HepG2 (cell line): ENCODE measurements at regions not wholly inside any gene's neighbourhood (a gene's known extent, or its start where the extent isn't known, plus 50 kb on each side); places are given as distances from the start of the nearest gene placed in this dataset.

Experiments used
- ATAC-seq: fragments of 200-7000 bp; cut with Tn5 transposase; 3 replicates; pipeline ENCODE4 v1.9.1; 2020; ENCODE audit warnings: mild to moderate bottlenecking, moderate library complexity
- BruUV-seq: library from RNA; stranded (reverse); fragments of 400-500 nt; replicated peaks from 2 replicates; lab custom pipeline; 2021; lab: Mats Ljungman, UMichigan
- CTCF ChIA-PET: fragments of 300-600 bp; formaldehyde crosslinking; extraction: SDS; loops from one replicate; lab custom pipeline; 2021; ENCODE audit warnings: low total read pairs, inconsistent platforms, low intra/inter-chr PET ratio; lab: Yijun Ruan, JAX
- POLR2A ChIA-PET: fragments of 350-600 bp; sonication (Branson Sonifier 250); formaldehyde crosslinking; loops from one replicate; lab custom pipeline; 2020; ENCODE audit warnings: antibody characterized with exemption, inconsistent platforms; lab: Yijun Ruan, JAX
- DNase-seq: peaks from one replicate; pipeline ENCODE4 v3.0.0-alpha.2; 2015; ENCODE audit warnings: low spot score
- FAIRE-seq: peaks from 3 replicates; lab custom pipeline; 2011; peaks lifted over from hg19 to GRCh38; lab: Jason Lieb, UNC
- H2AFZ ChIP-seq: one replicate; pipeline ENCODE4 v1.6.1; 2011; ENCODE audit warnings: low read length, inconsistent platforms
- H3K27ac ChIP-seq: fragments of 300-600 bp; 3 replicates; pipeline ENCODE4 v1.8.0; 2011; ENCODE audit warnings: mixed run types, mild to moderate bottlenecking, mixed read lengths, low read length, inconsistent platforms; ENCODE audit not compliant: insufficient read depth; ENCODE audit errors: extremely low read length
- H3K27me3 ChIP-seq, 2 experiments: fragments of 200-600 bp in 1 of 2; 2 replicates in 1 of 2; 3 replicates in 1 of 2; pipeline versions ENCODE4 v1.6.0 to v1.8.0; 2011; ENCODE audit warnings: low read length in 2 of 2, mild to moderate bottlenecking in 2 of 2, moderate library complexity in 2 of 2, inconsistent platforms in 1 of 2; ENCODE audit not compliant: insufficient read depth in 2 of 2, control insufficient read depth in 1 of 2
- H3K36me3 ChIP-seq, 2 experiments: fragments of 200-600 bp in 1 of 2; replicated peaks in 1 of 2; 2 replicates in 1 of 2; 3 replicates in 1 of 2; pipeline versions ENCODE4 v1.5.1 to v1.8.0; 2011; ENCODE audit warnings: low read length in 2 of 2, inconsistent platforms in 1 of 2; ENCODE audit not compliant: insufficient read depth in 2 of 2, control insufficient read depth in 1 of 2
- H3K4me1 ChIP-seq: 2 replicates; pipeline ENCODE4 v1.5.1; 2012; ENCODE audit warnings: low read length, inconsistent platforms; ENCODE audit not compliant: insufficient read depth
- H3K4me2 ChIP-seq: 2 replicates; pipeline ENCODE4 v1.6.0; 2011; ENCODE audit warnings: low read depth, low read length, inconsistent platforms
- H3K4me3 ChIP-seq, 3 experiments: fragments of 200-600 bp in 1 of 3; sonication (generic), shearing (Covaris generic) in 1 of 3; replicated peaks in 1 of 3; 2 replicates each; pipeline ENCODE4 v1.5.1; 2011 to 2016; ENCODE audit warnings: low read length in 3 of 3, inconsistent platforms in 2 of 3, low read depth in 2 of 3, mild to moderate bottlenecking in 2 of 3, control low read depth in 1 of 3, mixed read lengths in 1 of 3; ENCODE audit not compliant: insufficient read depth in 1 of 3
- H3K79me2 ChIP-seq: one replicate; pipeline ENCODE4 v1.6.1; 2011; ENCODE audit warnings: low read length, inconsistent platforms; ENCODE audit not compliant: insufficient read depth
- H3K9ac ChIP-seq: 2 replicates; pipeline ENCODE4 v1.6.0; 2011; ENCODE audit warnings: mild to moderate bottlenecking, low read depth, low read length, inconsistent platforms; ENCODE audit not compliant: insufficient read depth
- H3K9me3 ChIP-seq: 2 replicates; pipeline ENCODE4 v1.5.1; 2012; ENCODE audit warnings: mild to moderate bottlenecking, low read length
- H4K20me1 ChIP-seq: 2 replicates; pipeline ENCODE4 v1.6.0; 2011; ENCODE audit warnings: inconsistent platforms, mild to moderate bottlenecking, low read length, moderate library complexity; ENCODE audit not compliant: insufficient read depth
- AGO2 ChIP-seq: fragments of 200-400 bp; formaldehyde crosslinking; optimal IDR thresholded peaks from 2 replicates; pipeline ENCODE3; 2017; ENCODE audit warnings: mild to moderate bottlenecking, low read depth, low read length, moderate library complexity
- BRF2 ChIP-seq: sonication (generic); formaldehyde crosslinking; IDR thresholded peaks from 2 replicates; pipeline ENCODE4 v1.8.1; 2022; ENCODE audit warnings: mild to moderate bottlenecking, missing genetic modification reagents
- CREB3 ChIP-seq: sonication (generic); formaldehyde crosslinking; IDR thresholded peaks from 2 replicates; pipeline ENCODE4 v1.5.0; 2020; ENCODE audit warnings: missing genetic modification reagents
- DMAP1 ChIP-seq: IDR thresholded peaks from 2 replicates; pipeline ENCODE4 v1.6.1; 2016
- GFI1 ChIP-seq: sonication (generic); formaldehyde crosslinking; IDR thresholded peaks from 2 replicates; pipeline ENCODE4 v1.5.0; 2020; ENCODE audit warnings: missing genetic modification reagents, mild to moderate bottlenecking, borderline replicate concordance
- HDAC1 ChIP-seq: sonication (generic); formaldehyde crosslinking; IDR thresholded peaks from 2 replicates; pipeline ENCODE4 v1.5.1; 2020; ENCODE audit warnings: mild to moderate bottlenecking, missing genetic modification reagents
- HHEX ChIP-seq: IDR thresholded peaks from 2 replicates; pipeline ENCODE4 v1.6.1; 2016; ENCODE audit warnings: control low read depth
- HOXA9 ChIP-seq: sonication (generic); formaldehyde crosslinking; IDR thresholded peaks from 2 replicates; pipeline ENCODE4 v1.8.1; 2022; ENCODE audit warnings: missing genetic modification reagents, mild to moderate bottlenecking, moderate library complexity, borderline replicate concordance
- NAIF1 ChIP-seq: sonication (generic); formaldehyde crosslinking; IDR thresholded peaks from 2 replicates; pipeline ENCODE4 v1.5.0; 2020; ENCODE audit warnings: mild to moderate bottlenecking, missing genetic modification reagents, borderline replicate concordance
- NR3C1 ChIP-seq: sonication (generic); formaldehyde crosslinking; IDR thresholded peaks from 2 replicates; pipeline ENCODE4 v1.4.0; 2020; ENCODE audit warnings: missing genetic modification reagents
- SETDB1 ChIP-seq: sonication (generic); formaldehyde crosslinking; IDR thresholded peaks from 2 replicates; pipeline ENCODE4 v1.5.1; 2020; ENCODE audit warnings: missing genetic modification reagents, mild to moderate bottlenecking, borderline replicate concordance
- TCF12 ChIP-seq, 2 experiments: fragments of 450-650 bp in 1 of 2; sonication (generic) in 1 of 2; formaldehyde crosslinking in 1 of 2; IDR thresholded peaks; 2 replicates each; pipeline versions ENCODE4 v1.6.1 to v1.8.0; 2017 to 2022; ENCODE audit warnings: antibody characterized with exemption in 1 of 2, mild to moderate bottlenecking in 1 of 2, missing genetic modification reagents in 1 of 2, moderate library complexity in 1 of 2
- ZEB1 ChIP-seq: IDR thresholded peaks from 2 replicates; pipeline ENCODE4 v1.6.1; 2012; ENCODE audit warnings: mild to moderate bottlenecking, low read depth, inconsistent platforms; ENCODE audit not compliant: insufficient replicate concordance
- ZNF235 ChIP-seq: sonication (generic); formaldehyde crosslinking; IDR thresholded peaks from 2 replicates; pipeline ENCODE4 v1.8.1; 2023; ENCODE audit warnings: mild to moderate bottlenecking, missing genetic modification reagents, borderline replicate concordance
- ZNF720 ChIP-seq: sonication (generic); formaldehyde crosslinking; IDR thresholded peaks from 2 replicates; pipeline ENCODE4 v1.4.0; 2020; ENCODE audit warnings: missing genetic modification reagents
- WGBS: methylation state at CpG from one replicate; pipeline ENCODE4 v1.1.6; 2017; ENCODE audit warnings: low lambda C conversion rate; 5-methylcytosine and 5-hydroxymethylcytosine counted together
- in situ Hi-C: cut with HindIII; loops from 2 replicates; pipeline ENCODE4 v1.10.0; 2017; ENCODE audit warnings: low pct_unique_long_range_greater_than_20kb; ENCODE audit not compliant: extremely low pct_ligation_motif_present
- intact Hi-C: fragments of 100-400 bp; cut with micrococcal nuclease; formaldehyde crosslinking; loops from one replicate; pipeline ENCODE4 v1.10.0; 2022; ENCODE audit not compliant: unreplicated experiment
- TF ChIP-seq, protein P1 (sequence below): sonication (generic); formaldehyde crosslinking; IDR thresholded peaks from 2 replicates; pipeline ENCODE4 v1.4.0; 2020; ENCODE audit warnings: missing genetic modification reagents

DNA sequence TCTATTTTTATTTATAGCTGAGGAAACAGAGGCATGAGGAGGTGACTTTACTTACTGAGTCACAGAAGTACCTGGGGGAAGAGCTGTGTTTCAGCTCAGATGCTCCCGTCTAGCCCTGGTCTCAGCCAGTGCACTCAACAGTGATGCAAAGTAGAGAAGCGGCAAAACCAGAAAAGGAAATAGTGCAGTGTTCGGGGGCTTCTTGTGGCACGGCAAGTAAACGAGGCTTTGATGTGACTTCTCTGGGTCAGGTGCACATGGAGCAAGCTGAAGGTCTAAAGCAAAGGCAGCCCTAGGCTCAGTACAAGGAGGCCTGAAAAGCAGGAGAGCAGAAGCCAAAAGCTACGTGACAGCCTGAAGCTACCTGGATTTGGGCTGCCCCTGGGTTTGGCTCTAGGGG lies 526.7 kb upstream of the ADAMTS16 start:
- no peaks in the 10 kb centered on the region for H3K36me3 ChIP-seq
- H3K27me3 ChIP-seq: no peaks in the 10 kb centered on the region
- intact Hi-C loops: no loop called here
- H3K4me1 ChIP-seq: no peaks in the 10 kb centered on the region
- H3K9me3 ChIP-seq: peaks cover 47% of the 10 kb centered on the region
- no peak for DNase-seq
- no TSS peak for BruUV-seq
- H3K4me3 ChIP-seq: no peak overlapping the region
- no peak for FAIRE-seq
- in situ Hi-C loops: no loop called here
- H3K4me2 ChIP-seq: no peak overlapping the region
- no peak for ATAC-seq
- no peak overlapping the region for H3K9ac ChIP-seq
- ChIA-PET POLR2A (no interaction called here), CTCF (no interaction called here)
- H4K20me1 ChIP-seq: no peaks in the 10 kb centered on the region
- no peaks in the 10 kb centered on the region for H3K79me2 ChIP-seq
- 31% methylated on average over 6 of the region's 6 CpGs for WGBS
- H3K27ac ChIP-seq: no peak overlapping the region
- TF ChIP-seq NAIF1 (CRISPR knock-in tag): no peak
- TF ChIP-seq TCF12 (IDR thresholded peaks at IDR 0.05): no peak
- TF ChIP-seq TCF12 (CRISPR knock-in tag; IDR thresholded peaks at IDR 0.05): no peak
- TF ChIP-seq HHEX (CRISPR knock-in tag): no peak
- TF ChIP-seq SETDB1 (CRISPR knock-in tag): no peak
- TF ChIP-seq, protein P1, sequence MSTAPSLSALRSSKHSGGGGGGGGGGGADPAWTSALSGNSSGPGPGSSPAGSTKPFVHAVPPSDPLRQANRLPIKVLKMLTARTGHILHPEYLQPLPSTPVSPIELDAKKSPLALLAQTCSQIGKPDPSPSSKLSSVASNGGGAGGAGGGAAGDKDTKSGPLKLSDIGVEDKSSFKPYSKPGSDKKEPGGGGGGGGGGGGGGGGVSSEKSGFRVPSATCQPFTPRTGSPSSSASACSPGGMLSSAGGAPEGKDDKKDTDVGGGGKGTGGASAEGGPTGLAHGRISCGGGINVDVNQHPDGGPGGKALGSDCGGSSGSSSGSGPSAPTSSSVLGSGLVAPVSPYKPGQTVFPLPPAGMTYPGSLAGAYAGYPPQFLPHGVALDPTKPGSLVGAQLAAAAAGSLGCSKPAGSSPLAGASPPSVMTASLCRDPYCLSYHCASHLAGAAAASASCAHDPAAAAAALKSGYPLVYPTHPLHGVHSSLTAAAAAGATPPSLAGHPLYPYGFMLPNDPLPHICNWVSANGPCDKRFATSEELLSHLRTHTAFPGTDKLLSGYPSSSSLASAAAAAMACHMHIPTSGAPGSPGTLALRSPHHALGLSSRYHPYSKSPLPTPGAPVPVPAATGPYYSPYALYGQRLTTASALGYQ (CRISPR knock-in tag): no peak
- TF ChIP-seq CREB3 (CRISPR knock-in tag): no peak
- no peak for TF ChIP-seq NR3C1 (CRISPR knock-in tag)
- no peak for TF ChIP-seq DMAP1 (CRISPR knock-in tag)
- no peak for TF ChIP-seq HOXA9 (CRISPR knock-in tag)
- no peak for TF ChIP-seq ZNF235
- no peak for TF ChIP-seq ZEB1
- no peak for TF ChIP-seq AGO2
- TF ChIP-seq GFI1: no peak
- TF ChIP-seq HDAC1: no peak
- TF ChIP-seq ZNF720 (CRISPR knock-in tag): no peak
- TF ChIP-seq BRF2 (CRISPR knock-in tag): no peak
- TF ChIP-seq, all 625 proteins: peak for 0
- H2AFZ ChIP-seq: no peak overlapping the region
